Adrenal gland (tissue), 5 donors: ENCODE measurements at regions not wholly inside any gene's neighbourhood (a gene's known extent, or its start where the extent isn't known, plus 50 kb on each side); places are given as distances from the start of the nearest gene placed in this dataset.

Experiments
- CTCF ChIP-seq, 6 experiments: fragments of 450-650 bp in 4 of 6; fragments of 200-600 bp in 2 of 6; sonication (generic) in 1 of 6; IDR thresholded peaks; 1 replicate in 5 of 6; 2 replicates in 1 of 6; pipeline versions ENCODE4 v1.5.1 to v1.8.0; 2016 to 2021; ENCODE audit warnings: antibody characterized with exemption in 6 of 6, mild to moderate bottlenecking in 2 of 6, moderate library complexity in 1 of 6
- POLR2A ChIP-seq, 2 donors: fragments of 450-650 bp; IDR thresholded peaks; one replicate each; pipeline ENCODE4 v1.6.1; 2017; ENCODE audit warnings: antibody characterized with exemption in 2 of 2, mild to moderate bottlenecking in 2 of 2, moderate library complexity in 1 of 2
- donor health status: DM: no; HTN: no; CAD: no.

- TF ChIP-seq CTCF (IDR thresholded peaks at IDR 0.05) (no peak), POLR2A (IDR thresholded peaks at IDR 0.05) (no peak)
Observed at GRCh38 chr7:79734181-79734580, 280.7 kb upstream of the MAGI2 start.
